ENCODE measurements at regions not wholly inside any gene's neighbourhood (a gene's known extent, or its start where the extent isn't known, plus 50 kb on each side); places are given as distances from the start of the nearest gene placed in this dataset.

DNA sequence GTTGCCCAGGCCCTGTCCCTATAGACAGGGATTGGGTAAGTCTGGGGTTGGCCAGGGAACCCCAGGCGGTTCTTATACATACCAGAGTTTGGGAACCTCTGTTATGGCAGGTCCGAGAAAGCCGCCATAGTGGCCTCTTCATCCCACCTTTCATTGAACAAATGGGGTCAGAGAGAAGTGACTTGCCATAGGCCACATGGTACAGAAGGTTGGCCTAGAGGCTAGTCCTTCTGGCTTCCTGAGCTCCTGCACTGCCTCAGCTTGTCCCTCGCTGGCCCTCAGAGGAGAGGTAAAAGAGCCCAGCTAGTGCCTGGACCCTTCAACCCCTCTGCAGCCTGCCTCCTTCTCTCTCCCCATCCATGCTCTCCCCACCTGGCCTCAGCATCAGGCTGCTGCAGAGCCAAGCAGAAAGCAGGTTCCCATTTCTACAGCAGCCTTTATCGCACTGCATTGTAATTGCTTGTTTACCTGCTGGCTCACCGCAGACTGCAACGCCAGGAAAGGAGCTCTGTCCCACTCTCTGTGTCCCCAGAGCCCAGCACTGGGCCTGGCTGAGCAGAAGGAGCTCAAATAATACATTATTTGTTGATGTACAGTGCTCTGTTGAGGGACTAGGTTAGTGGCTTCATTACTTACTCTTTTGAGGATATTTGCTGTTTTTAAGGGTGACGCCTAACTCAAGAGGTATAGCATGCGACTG lies 103.6 kb downstream of the TRIM29 start (continued):
- TF ChIP-seq TCF7 (IDR thresholded peaks at IDR 0.05; ENCODE audit: borderline replicate concordance): no peak

DNA sequence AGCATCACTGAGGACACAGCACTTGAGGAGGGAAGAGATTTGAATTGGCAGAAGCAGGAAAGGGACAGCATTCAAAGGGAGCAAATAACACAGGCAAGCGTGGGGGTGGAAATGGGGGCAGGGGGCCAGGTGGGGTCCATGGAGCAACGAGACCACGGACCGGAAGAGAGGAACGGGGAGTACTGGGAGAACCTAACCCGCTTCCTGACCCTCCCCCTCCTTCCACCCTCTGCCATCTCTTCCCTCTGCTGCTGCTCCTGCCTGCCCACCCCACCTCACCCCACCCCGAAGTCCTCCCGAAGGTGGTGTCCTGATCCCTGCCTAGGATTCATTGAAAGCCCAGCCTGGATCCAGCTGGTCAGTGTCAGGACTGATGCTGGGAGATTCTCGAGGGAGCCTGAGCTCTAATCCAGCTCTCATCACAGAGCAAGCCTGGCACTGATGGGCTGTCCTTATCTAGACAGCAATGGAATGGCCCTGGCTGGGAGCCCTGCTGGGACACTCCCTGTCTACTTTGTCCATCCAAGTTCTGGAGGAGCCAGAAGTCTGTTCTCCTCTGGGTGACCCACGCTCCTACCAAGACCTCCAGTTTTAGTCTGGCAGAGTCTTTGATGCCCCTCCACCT lies 105.0 kb downstream of the TRIM29 start:
- H3K27ac ChIP-seq (ENCODE audit: control insufficient read depth, insufficient read depth): no peak overlapping the region
- no peaks in the 10 kb centered on the region for H3K36me3 ChIP-seq (ENCODE audit: control insufficient read depth in 2 of 2, insufficient read depth in 2 of 2, low read length in 1 of 2)
- ChIA-PET SMC1A (ENCODE audit: uncharacterized antibody, unreplicated experiment) (no interaction called here), POLR2A (no interaction called here), CTCF (no interaction called here), RAD21 (ENCODE audit: unreplicated experiment) (no interaction called here)
- H3K27me3 ChIP-seq (replicated peaks in 1 of 2; ENCODE audit: control insufficient read depth in 2 of 2, insufficient read depth in 2 of 2, low read length in 1 of 2): 0 out of 4 replicates have a peak, but pooled peaks cover 0 to 2% of the 10 kb centered on the region in 2 experiments
- H3K4me2 ChIP-seq (ENCODE audit: control insufficient read depth, insufficient read depth): no peak overlapping the region
- no TSS peak for BruUV-seq (replicated peaks)
- FAIRE-seq: no peak
- no peak overlapping the region for H3K4me3 ChIP-seq
- no peaks in the 10 kb centered on the region for H3K79me2 ChIP-seq (ENCODE audit: control insufficient read depth, insufficient read depth, low read length)
- intact Hi-C loops (cut with micrococcal nuclease; ENCODE audit: unreplicated experiment): no loop called here
- in situ Hi-C loops (cut with MboI): no loop called here
- H2AFZ ChIP-seq (ENCODE audit: control insufficient read depth, low read depth, low read length): no peak overlapping the region
- no peak for ATAC-seq
- H3K9ac ChIP-seq (ENCODE audit: control insufficient read depth, insufficient read depth, low read length): no peak overlapping the region
- TF ChIP-seq, protein P1, sequence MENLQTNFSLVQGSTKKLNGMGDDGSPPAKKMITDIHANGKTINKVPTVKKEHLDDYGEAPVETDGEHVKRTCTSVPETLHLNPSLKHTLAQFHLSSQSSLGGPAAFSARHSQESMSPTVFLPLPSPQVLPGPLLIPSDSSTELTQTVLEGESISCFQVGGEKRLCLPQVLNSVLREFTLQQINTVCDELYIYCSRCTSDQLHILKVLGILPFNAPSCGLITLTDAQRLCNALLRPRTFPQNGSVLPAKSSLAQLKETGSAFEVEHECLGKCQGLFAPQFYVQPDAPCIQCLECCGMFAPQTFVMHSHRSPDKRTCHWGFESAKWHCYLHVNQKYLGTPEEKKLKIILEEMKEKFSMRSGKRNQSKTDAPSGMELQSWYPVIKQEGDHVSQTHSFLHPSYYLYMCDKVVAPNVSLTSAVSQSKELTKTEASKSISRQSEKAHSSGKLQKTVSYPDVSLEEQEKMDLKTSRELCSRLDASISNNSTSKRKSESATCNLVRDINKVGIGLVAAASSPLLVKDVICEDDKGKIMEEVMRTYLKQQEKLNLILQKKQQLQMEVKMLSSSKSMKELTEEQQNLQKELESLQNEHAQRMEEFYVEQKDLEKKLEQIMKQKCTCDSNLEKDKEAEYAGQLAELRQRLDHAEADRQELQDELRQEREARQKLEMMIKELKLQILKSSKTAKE (IDR thresholded peaks at IDR 0.05; ENCODE audit: low read depth, poor library complexity, severe bottlenecking): no peak
- no peak for TF ChIP-seq ZNF207 (IDR thresholded peaks at IDR 0.05; ENCODE audit: borderline replicate concordance)
- no peak for TF ChIP-seq RFX5 (IDR thresholded peaks at IDR 0.05; ENCODE audit: low read depth, low read length)
- TF ChIP-seq, protein P2, sequence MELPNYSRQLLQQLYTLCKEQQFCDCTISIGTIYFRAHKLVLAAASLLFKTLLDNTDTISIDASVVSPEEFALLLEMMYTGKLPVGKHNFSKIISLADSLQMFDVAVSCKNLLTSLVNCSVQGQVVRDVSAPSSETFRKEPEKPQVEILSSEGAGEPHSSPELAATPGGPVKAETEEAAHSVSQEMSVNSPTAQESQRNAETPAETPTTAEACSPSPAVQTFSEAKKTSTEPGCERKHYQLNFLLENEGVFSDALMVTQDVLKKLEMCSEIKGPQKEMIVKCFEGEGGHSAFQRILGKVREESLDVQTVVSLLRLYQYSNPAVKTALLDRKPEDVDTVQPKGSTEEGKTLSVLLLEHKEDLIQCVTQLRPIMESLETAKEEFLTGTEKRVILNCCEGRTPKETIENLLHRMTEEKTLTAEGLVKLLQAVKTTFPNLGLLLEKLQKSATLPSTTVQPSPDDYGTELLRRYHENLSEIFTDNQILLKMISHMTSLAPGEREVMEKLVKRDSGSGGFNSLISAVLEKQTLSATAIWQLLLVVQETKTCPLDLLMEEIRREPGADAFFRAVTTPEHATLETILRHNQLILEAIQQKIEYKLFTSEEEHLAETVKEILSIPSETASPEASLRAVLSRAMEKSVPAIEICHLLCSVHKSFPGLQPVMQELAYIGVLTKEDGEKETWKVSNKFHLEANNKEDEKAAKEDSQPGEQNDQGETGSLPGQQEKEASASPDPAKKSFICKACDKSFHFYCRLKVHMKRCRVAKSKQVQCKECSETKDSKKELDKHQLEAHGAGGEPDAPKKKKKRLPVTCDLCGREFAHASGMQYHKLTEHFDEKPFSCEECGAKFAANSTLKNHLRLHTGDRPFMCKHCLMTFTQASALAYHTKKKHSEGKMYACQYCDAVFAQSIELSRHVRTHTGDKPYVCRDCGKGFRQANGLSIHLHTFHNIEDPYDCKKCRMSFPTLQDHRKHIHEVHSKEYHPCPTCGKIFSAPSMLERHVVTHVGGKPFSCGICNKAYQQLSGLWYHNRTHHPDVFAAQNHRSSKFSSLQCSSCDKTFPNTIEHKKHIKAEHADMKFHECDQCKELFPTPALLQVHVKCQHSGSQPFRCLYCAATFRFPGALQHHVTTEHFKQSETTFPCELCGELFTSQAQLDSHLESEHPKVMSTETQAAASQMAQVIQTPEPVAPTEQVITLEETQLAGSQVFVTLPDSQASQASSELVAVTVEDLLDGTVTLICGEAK (IDR thresholded peaks at IDR 0.05; ENCODE audit: borderline replicate concordance): no peak
- TF ChIP-seq PML (IDR thresholded peaks at IDR 0.05; ENCODE audit: low read length): no peak
- TF ChIP-seq BRCA1 (IDR thresholded peaks at IDR 0.05; ENCODE audit: low read depth, low read length): no peak
- no peak for TF ChIP-seq TBL1XR1 (IDR thresholded peaks at IDR 0.05; ENCODE audit: low read depth, low read length)
- TF ChIP-seq SIN3A (IDR thresholded peaks at IDR 0.05; ENCODE audit: low read depth, low read length): no peak
- TF ChIP-seq TCF3 (IDR thresholded peaks at IDR 0.05; ENCODE audit: borderline replicate concordance, insufficient read depth, low read depth, low read length): no peak
- no peak for TF ChIP-seq PAX8 (IDR thresholded peaks at IDR 0.05)
- TF ChIP-seq ZSCAN29 (IDR thresholded peaks at IDR 0.05): no peak
- 3% methylated on average over 3 of the region's 10 CpGs for WGBS (ENCODE audit: insufficient coverage, insufficient replicate concordance, low lambda C conversion rate, missing lambda C conversion rate)
- H3K9me3 ChIP-seq (replicated peaks; ENCODE audit: control insufficient read depth, insufficient read depth, low read length): no peaks in the 10 kb centered on the region; the same call in 2 of the 3 replicates
- DNase-seq (ENCODE audit: low read depth, low spot score): no peak
- no peaks in the 10 kb centered on the region for H3K4me1 ChIP-seq (ENCODE audit: control insufficient read depth, insufficient read depth, low read length)
- no peaks in the 10 kb centered on the region for H4K20me1 ChIP-seq (ENCODE audit: control insufficient read depth, insufficient read depth)
